ENCODE measurements at regions not wholly inside any gene's neighbourhood (a gene's known extent, or its start where the extent isn't known, plus 50 kb on each side); places are given as distances from the start of the nearest gene placed in this dataset.

GRCh38 chr6:90420500-90420899 lies 123.9 kb upstream of the BACH2 start:
- Histone ChIP-seq H3K4me1 (no peaks in the 10 kb centered on the region), H3K36me3 (no peaks in the 10 kb centered on the region), H3K27ac (no peak overlapping the region), H3K27me3 (no peaks in the 10 kb centered on the region), H3K4me3 (no peak overlapping the region), H3K9me3 (no peaks in the 10 kb centered on the region)
- 89 to 93% methylated on average over 6 of the region's 6 CpGs for WGBS, 2 donors
- intact Hi-C loops (cut with DNase I), result no loop called here
- TF ChIP-seq CTCF (IDR thresholded peaks at IDR 0.05) (no peak), POLR2A (IDR thresholded peaks at IDR 0.05) (no peak)
- DNase-seq, result no peak

- H3K27me3 ChIP-seq, result peaks cover 0 to 8% (median 0%) of the 10 kb centered on the region in 4 donors
- H3K27ac ChIP-seq, result no peak overlapping the region
- H3K36me3 ChIP-seq, result no peaks in the 10 kb centered on the region
- DNase-seq, result no peak
- TF ChIP-seq CTCF (IDR thresholded peaks at IDR 0.05) (no peak), POLR2A (IDR thresholded peaks at IDR 0.05) (no peak)
- peaks cover 0 to 10% (median 0%) of the 10 kb centered on the region in 3 donors for H3K4me1 ChIP-seq
- H3K9me3 ChIP-seq, result no peaks in the 10 kb centered on the region
- WGBS, 2 donors, result 83% methylated on average over 1 of the region's 1 CpG; no CpG with 5 or more reads in 1 of the 2 donors
- intact Hi-C loops (cut with DNase I), result no loop called here
- H3K4me3 ChIP-seq, result no peak overlapping the region
Measured at GRCh38 chr6:90417385-90417784, 120.7 kb upstream of the BACH2 start.

GRCh38 chr6:90416322-90416721 lies 119.7 kb upstream of the BACH2 start:
- no peaks in the 10 kb centered on the region for H3K9me3 ChIP-seq
- peaks cover 0 to 8% (median 0%) of the 10 kb centered on the region in 4 donors for H3K27me3 ChIP-seq
- H3K36me3 ChIP-seq, result no peaks in the 10 kb centered on the region
- peaks cover 0 to 20% (median 3%) of the 10 kb centered on the region in 3 donors for H3K4me1 ChIP-seq
- DNase-seq, result no peak
- no peak overlapping the region for H3K4me3 ChIP-seq
- TF ChIP-seq CTCF (IDR thresholded peaks at IDR 0.05) (no peak), POLR2A (IDR thresholded peaks at IDR 0.05) (no peak)
- no peak overlapping the region for H3K27ac ChIP-seq
- intact Hi-C loops (cut with DNase I), result no loop called here

GRCh38 chr6:90415178-90415577 lies 118.5 kb upstream of the BACH2 start:
- peaks cover 0 to 8% (median 0%) of the 10 kb centered on the region in 4 donors for H3K27me3 ChIP-seq
- H3K9me3 ChIP-seq, result no peaks in the 10 kb centered on the region
- intact Hi-C loops (cut with DNase I), result no loop called here
- WGBS, 2 donors, result 60 to 86% methylated on average over 1 to 2 of the region's 2 CpGs
- H3K27ac ChIP-seq, result no peak overlapping the region
- H3K4me1 ChIP-seq, result peaks cover 0 to 23% (median 3%) of the 10 kb centered on the region in 3 donors
- no peak for TF ChIP-seq POLR2A (IDR thresholded peaks at IDR 0.05)
- TF ChIP-seq CTCF (IDR thresholded peaks at IDR 0.05), result no peak
- H3K4me3 ChIP-seq, result no peak overlapping the region
- no peak for DNase-seq
- H3K36me3 ChIP-seq, result no peaks in the 10 kb centered on the region

- 71 to 72% methylated on average over 5 of the region's 5 CpGs for WGBS, 2 donors
- Histone ChIP-seq H3K4me3 (no peak overlapping the region), H3K27me3 (peaks cover 0 to 8% (median 0%) of the 10 kb centered on the region in 4 donors), H3K4me1 (peaks cover 0 to 23% (median 3%) of the 10 kb centered on the region in 3 donors), H3K36me3 (no peaks in the 10 kb centered on the region), H3K9me3 (no peaks in the 10 kb centered on the region), H3K27ac (no peak overlapping the region)
- no peak for TF ChIP-seq POLR2A (IDR thresholded peaks at IDR 0.05)
- TF ChIP-seq CTCF (IDR thresholded peaks at IDR 0.05), result no peak
- no peak for DNase-seq
- intact Hi-C loops (cut with DNase I), result no loop called here
Measured at GRCh38 chr6:90414352-90414751, 117.7 kb upstream of the BACH2 start.
